ENCODE measurements at regions not wholly inside any gene's neighbourhood (a gene's known extent, or its start where the extent isn't known, plus 50 kb on each side); places are given as distances from the start of the nearest gene placed in this dataset.
"Not testable (repeated sequence)": the region's sequence is repeated elsewhere in the genome, so short reads cannot be mapped to it uniquely, and the experiment has no call there.

DNA sequence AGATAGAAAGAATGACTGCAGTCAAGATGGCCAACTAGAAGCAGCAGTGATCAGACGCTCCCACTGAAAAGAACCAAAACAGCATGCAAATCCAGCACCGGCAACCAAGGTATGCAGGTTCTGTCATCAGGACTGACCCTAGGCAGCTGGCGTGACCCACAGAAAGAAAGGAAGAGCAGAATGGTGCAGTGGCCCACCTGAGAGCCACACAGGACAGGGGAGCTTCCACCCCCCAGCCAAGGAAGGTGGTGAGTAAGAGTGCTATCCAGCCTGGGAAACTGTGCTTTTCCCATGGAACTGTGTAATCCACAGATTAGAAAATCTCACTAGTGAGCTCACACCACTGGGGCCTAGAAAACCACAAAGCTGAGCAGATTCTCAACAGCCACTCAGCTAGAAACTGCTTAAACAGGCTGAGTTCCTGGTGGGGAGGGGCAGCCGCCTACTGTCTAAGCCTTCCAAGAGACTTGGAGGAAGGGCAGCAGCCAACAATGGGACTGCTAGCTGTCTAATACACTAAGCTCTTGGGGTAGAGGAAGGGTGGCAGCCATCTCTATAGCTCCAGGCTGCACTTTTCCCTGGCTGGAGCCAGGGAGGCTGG lies 127.9 kb downstream of the EVA1A start:
- no peak for DNase-seq (ENCODE audit: low read depth)

DNA sequence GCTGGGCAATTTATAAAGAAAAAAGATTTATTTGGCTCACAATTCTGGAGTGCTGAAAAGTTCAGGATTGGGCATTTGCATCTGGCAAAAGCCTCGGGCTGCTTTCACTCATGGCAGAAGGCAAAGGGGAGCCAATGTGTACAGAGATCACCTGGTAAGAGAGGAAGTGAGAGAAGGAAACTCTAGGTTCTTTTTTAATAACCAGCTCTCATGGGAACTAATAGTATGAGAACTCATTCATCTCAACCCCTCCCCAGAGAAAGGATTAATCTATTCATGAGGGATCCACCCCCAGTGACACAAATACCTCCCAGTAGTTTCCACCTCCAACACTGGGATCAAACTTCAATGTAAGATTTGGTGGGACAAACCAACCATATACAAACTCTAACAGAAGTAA lies 129.0 kb downstream of the EVA1A start:
- no peak for DNase-seq (ENCODE audit: low read depth)

DNA sequence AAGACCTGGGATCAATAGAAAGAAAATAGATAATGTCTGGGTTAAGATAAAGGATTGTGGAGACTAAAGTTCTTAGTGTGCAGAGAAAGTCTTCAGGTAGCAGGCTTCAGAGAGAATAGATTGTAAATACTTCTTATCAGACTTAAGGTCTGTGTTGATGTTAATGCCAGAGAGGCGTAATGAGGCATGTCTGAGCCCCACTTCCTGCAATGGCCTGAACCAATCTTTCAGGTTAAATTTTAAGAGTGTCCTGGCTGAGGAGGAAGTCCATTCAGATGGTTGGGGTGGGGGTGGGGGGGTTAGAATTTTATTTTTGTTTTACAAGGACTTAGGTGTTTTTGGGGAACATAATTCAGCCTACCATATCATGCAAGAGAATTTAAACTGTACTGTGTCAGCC lies 129.5 kb downstream of the EVA1A start:
- DNase-seq (ENCODE audit: low read depth): no peak

DNA sequence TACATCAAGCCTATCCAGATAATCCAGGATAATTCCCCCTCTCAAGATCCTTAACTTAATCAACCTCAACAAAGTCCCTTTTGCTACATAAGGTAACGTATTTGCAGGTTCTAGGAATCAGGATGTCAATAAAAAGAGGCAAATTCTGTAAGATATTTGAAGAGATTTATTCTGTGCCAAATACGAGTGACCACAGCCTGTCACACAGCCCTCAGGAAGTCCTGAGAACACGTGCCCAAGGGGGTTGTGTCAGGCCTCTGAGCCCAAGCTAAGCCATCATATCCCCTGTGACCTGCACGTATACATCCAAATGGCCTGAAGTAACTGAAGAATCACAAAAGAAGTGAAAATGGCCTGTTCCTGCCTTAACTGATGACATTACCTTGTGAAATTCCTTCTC lies 130.3 kb downstream of the EVA1A start:
- DNase-seq (ENCODE audit: low read depth): not testable (repeated sequence)

GRCh38 chr2:75428646-75429443 lies 131.9 kb downstream of the EVA1A start:
- DNase-seq (ENCODE audit: low read depth): no peak

DNA sequence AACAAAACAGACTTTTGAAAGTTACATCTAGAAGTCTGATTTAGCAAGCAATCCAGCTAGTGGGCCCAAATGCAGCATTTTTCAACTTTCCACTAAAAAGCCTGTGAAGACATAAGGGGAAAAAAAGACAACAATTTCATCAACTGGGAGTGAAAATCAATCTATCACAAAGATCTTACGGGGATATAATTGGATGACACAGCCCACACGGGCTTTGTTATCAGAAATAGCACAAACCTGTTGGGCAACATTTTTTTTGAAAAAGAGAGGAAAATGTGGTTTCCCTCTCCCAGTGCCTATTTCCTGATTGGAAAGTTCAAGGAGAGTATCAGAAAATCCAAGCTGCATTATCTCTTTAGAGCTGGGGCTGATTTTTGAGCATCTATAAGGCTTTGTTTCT lies 132.7 kb downstream of the EVA1A start:
- no peak for DNase-seq (ENCODE audit: low read depth)

DNA sequence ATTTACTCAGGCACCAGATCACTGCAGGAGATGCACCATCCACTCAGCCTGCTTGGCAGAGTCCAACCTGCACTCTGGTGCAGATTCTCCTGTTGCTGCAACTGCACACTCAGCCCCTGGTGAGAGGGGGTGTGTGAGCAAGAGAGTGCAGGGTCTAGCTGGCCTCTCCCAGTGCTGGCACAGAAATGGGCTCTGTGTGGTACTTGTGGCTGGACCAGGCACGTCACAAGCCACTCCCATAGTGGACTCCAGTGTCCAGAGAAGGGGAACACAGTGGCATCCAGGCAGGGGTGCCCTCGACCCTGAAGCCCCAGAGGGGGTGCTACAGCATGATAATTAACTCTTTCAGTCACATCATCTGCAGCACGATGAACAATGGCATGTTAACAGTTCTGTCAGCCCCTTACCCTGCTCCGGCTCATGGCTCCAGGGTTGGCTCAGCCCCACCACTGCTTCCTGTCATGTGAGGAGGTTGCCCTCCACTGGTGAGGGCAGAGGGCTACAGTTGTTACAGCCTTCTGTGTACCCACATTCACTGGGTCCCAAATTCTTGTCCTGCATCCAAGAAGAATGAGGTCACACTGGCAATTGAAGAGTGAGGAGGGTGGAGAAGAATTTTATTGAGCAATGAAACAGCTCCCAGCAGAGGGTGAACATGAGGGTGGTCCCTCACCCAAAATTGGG lies 135.7 kb downstream of the EVA1A start:
- no peak for DNase-seq (ENCODE audit: low read depth)

- DNase-seq (ENCODE audit: low read depth): no peak
Observed at GRCh38 chr2:75421986-75422385, 138.8 kb downstream of the EVA1A start.

GRCh38 chr2:75416420-75417342 lies 144.1 kb downstream of the EVA1A start:
- DNase-seq (ENCODE audit: low read depth): no peak

GRCh38 chr2:75415731-75416130 lies 145.0 kb downstream of the EVA1A start:
- no peak for DNase-seq (ENCODE audit: low read depth)

DNA sequence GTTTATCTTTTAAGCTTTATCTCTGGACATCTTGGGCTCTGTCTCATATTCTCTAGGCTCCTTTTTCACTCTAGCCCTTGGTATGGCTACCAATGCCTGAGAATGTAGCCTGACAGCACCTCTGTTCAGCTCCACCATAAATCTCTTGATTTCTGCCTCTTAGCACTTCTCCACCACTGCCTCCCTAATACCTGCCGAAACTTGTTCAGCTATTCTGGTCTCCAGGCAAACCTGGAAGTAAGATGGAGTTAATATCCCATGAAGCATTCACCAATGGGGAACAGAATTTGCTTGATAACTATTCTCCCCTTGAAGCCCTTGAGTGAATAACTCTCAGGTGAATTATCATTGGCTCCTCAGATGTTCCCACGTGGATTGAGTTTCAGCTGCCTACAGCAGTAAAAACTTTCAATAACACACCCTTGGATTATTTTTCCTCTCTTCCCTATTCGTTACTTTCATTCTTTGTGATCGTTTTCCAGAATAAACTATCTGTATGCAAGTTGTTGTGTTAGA lies 145.6 kb downstream of the EVA1A start:
- DNase-seq (ENCODE audit: low read depth): no peak

DNA sequence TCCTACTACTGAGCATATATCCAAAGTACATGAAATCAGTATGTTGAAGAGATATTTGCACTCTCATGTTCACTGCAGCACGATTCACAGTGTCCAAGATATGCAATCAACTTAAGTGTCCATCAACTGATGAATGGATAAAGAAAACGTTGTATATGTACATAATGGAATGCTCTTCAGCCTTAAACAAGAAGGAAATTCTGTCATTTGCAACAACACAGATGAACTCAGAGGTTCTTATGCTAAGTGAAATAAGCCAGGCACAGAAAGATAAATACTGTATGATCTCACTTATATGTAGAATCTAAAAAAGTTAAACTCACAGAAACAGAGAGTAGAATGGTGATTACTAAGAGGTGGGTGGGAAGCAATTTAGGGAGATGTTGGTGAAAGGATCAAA lies 149.2 kb downstream of the EVA1A start:
- no peak for DNase-seq (ENCODE audit: low read depth)

- no peak for DNase-seq (ENCODE audit: low read depth)
Observed at GRCh38 chr2:75410702-75411101, 150.0 kb downstream of the EVA1A start.

- no peak for DNase-seq (ENCODE audit: low read depth)
Observed at GRCh38 chr2:75408771-75409170, 152.0 kb downstream of the EVA1A start.

- DNase-seq (ENCODE audit: low read depth): no peak
Observed at GRCh38 chr2:75407038-75407530, 153.7 kb downstream of the EVA1A start.

- DNase-seq (ENCODE audit: low read depth): no peak
Observed at GRCh38 chr2:75406131-75406581, 154.6 kb downstream of the EVA1A start.

GRCh38 chr2:75405000-75405399 lies 155.7 kb downstream of the EVA1A start:
- DNase-seq (ENCODE audit: low read depth): no peak

- peak; percentile 35 for DNase-seq (ENCODE audit: low read depth)
Observed at GRCh38 chr2:75403991-75404428, 156.7 kb downstream of the EVA1A start.

DNA sequence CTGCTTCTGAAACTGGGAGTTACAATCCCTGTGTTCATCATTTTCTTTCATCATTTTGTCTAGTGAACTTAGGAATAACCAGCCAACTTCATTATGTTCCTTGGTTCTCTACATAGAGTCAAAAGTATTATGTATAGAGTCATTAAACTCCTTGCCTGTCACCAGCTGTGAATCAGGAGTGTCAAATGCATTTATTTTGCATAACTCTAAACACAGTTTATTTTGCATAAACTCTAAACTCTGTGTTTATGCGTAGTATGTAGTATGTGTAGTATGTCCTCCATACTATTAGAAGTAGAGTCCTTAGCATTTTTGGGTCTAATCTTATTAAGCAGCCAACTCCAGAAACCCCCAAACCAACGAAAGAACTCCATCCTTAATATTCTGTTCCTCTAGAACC lies 164.4 kb downstream of the EVA1A start:
- no peak for DNase-seq (ENCODE audit: low read depth)

- DNase-seq (ENCODE audit: low read depth): not testable (repeated sequence)
Observed at GRCh38 chr2:75394764-75395163, 166.0 kb downstream of the EVA1A start.

GRCh38 chr2:75390169-75390568 lies 170.6 kb downstream of the EVA1A start:
- no peak for DNase-seq (ENCODE audit: low read depth)

DNA sequence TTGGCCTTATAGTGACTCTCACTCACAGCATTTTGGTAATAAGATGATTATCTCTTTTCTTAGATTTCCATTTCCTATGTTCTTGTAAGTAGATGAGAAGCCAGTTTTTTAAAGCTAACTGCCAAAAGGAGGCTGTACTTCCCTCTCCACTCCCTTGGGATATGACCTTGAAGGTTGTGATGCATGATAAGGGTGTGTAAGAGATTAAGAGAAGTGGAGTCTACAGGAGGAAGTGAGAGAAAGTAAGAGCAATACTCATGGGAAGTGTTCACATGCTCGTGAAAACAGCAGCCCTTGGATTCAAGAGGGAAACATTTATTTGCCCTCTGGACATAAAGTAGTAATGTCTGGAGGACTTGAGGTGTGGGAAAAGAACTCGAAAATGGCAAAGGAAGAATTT lies 171.5 kb downstream of the EVA1A start:
- no peak for DNase-seq (ENCODE audit: low read depth)
